ENCODE measurements at regions not wholly inside any gene's neighbourhood (a gene's known extent, or its start where the extent isn't known, plus 50 kb on each side); places are given as distances from the start of the nearest gene placed in this dataset.

- TF ChIP-seq MXI1 (conservative IDR thresholded peaks at IDR 0.05; ENCODE audit: poor library complexity, severe bottlenecking) (no peak), CTCF (IDR thresholded peaks at IDR 0.05; ENCODE audit: poor library complexity, severe bottlenecking) (no peak), RAD21 (conservative IDR thresholded peaks at IDR 0.05) (no peak), EZH2 (IDR thresholded peaks at IDR 0.05; ENCODE audit: borderline replicate concordance, insufficient read depth, low read length, poor library complexity, severe bottlenecking) (no peak)
Observed at GRCh38 chr12:89775986-89776365, 67.3 kb upstream of the ATP2B1 start.

All from neural cell (in vitro differentiated cells).